ENCODE measurements at regions not wholly inside any gene's neighbourhood (a gene's known extent, or its start where the extent isn't known, plus 50 kb on each side); places are given as distances from the start of the nearest gene placed in this dataset.

DNA sequence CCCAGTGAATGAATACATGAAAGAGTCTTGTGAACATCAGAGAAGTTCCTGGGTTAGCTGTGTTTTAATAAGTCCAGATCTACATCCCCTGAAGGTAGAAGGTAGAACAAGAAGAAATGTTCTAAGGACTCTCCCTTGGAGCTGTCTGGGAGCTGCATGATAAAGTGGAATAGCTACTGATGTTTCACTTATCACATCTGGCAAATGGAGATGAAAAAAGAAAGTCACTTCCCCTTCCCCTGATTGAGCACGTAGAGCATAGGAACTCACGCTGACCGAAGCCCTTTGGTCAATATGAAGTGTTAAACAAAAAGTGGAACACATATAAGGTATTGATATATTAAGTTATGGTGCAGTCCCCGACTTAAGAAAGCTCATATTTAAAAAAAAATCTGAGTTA, 53.2 kb upstream of the PARP1 start:
- no peak for DNase-seq

DNA sequence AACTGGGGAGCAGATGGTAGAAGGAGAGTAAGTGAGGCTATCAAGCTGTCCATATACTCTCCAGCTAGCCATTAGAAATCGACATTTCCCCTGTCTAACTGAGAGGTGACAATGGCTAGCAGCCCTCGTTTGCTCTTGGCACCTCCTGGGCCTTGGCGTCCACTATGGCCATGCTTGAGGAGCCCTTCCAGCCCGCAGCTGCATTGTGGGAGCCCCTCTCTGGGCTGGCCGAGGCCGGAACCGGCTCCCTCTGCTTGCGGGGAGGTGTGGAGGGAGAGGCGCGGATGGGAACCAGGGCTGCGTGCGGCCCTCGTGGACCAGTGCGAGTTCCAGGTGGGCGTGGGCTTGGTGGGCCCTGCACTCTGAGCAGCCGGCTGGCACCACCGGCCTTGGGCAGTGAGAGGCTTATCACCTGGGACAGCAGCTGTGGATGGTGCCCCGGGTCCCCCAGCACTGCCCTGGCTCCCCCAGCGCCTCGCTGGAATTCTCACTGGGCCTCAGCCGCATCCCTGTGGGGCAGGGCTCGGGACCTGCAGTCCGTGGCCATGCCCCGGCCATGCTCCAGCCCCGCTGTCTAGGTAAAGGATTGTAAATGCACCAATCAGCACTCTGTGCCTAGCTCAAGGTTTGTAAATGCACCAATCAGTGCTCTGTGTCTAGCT, 56.2 kb upstream of the PARP1 start:
- no peak for DNase-seq

GRCh38 chr1:226464587-226464971, 56.7 kb upstream of the PARP1 start:
- peak; percentile 26 for DNase-seq

GRCh38 chr1:226466296-226466695, 58.4 kb upstream of the PARP1 start:
- DNase-seq, result peak; percentile 6

DNA sequence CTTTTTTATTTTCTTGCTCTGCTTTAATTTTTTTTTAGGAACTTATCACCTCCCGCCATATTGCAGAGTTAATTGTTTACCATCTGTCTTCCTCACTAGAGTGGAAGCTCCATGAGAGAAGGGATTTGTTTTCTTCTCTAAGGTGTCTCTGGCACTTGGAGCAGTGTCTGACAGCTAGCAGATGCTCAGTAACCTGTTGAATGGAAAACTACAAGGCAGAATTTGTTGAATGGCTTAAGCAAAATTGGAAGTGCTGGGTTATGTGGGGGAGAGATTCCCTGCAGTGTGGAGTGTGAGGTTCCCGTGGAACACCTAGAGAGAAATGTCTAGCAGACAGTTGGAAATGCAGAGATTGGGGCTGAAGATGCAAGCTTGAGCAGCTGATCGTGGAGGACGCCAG, 59.5 kb upstream of the PARP1 start:
- DNase-seq, result no peak

GRCh38 chr1:226470921-226471866, 63.3 kb upstream of the PARP1 start:
- DNase-seq, result no peak

DNA sequence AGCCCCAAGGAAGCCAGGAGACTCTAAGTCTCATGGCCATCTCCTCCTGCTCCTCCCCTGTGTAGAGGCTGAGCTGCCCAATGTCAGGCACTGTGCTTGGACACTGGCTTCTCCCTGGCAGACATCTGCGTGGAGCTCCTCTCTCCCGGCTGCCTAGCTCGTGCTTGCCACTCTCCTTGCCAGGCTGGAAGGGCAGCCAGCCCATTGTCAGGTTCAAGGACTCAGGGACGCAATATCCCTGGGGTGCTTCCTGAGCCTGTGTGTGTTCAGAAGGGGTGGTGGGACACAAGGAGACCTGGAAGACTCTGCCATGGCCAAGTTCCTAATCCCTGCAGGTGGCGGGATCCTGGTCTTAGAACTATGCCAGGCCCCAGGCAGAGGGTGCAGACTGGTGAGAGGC, 65.4 kb upstream of the PARP1 start:
- no peak for DNase-seq

GRCh38 chr1:226474041-226474440, 66.1 kb upstream of the PARP1 start:
- DNase-seq, result no peak

GRCh38 chr1:226474443-226475141, 66.7 kb upstream of the PARP1 start:
- DNase-seq, result no peak

DNA sequence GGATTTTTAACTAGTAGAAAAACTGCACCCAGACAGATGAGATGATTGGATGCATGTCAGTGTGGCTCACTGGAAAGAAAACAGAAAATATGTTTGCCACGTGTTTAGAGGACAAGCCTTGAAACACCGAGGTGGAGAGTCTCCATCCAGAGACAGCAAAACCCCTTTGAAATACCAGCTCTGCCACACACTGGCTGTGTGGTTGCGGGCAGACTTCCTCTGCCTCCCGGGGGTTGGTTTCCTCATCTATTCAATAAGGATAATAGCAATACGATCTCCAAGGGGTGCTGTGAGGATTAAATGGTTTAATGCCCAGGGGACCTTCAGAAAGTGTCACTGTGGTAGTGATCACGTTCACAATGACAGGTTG, 67.2 kb upstream of the PARP1 start:
- no peak for DNase-seq

GRCh38 chr1:226476066-226476465, 68.2 kb upstream of the PARP1 start:
- DNase-seq, result no peak

GRCh38 chr1:226476648-226477319, 68.9 kb upstream of the PARP1 start:
- DNase-seq, result no peak

- no peak for DNase-seq
Measured at GRCh38 chr1:226479474-226479873, 69.1 kb upstream of the STUM start.

DNA sequence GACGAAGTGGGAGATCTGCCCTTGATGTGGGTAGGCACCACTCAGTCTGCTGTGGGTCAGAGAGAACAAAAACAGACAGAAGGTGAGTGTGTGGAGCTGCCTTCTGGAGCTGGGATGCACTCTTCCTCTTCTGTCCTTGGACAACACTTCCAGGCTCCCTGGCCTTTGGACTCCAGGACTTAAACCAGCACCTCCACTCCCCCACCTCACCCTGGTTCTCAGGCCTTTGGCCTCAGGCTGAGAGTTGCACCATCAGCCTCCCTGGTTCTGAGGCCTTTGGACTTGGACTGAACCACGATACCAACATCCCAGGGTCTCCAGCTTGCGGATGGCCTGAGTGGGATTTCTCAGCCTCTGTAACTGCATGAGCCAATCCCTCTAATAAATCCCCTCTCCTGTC, 68.1 kb upstream of the STUM start:
- no peak for DNase-seq

- DNase-seq, result no peak
Measured at GRCh38 chr1:226481133-226481532, 67.4 kb upstream of the STUM start.

DNA sequence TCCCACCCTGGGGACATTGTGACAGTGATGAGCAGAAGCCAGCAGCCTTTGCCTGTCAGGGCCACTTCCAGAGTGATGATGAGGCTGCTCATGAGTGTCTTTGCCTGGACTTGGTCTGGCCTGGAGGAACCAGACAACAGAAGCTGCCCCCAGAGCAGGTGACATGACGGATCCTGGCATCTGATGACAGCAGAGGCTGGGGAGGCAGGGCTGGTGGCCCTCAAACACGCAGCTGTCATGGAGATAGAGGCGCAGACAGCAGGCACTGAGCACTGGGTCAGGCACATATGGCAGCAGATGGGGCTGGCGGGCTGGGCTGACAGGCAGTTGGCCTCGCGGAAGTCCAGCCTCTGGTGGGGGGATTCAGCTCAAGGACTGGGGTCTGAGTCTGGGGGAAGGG, 66.4 kb upstream of the STUM start:
- DNase-seq, result no peak

DNA sequence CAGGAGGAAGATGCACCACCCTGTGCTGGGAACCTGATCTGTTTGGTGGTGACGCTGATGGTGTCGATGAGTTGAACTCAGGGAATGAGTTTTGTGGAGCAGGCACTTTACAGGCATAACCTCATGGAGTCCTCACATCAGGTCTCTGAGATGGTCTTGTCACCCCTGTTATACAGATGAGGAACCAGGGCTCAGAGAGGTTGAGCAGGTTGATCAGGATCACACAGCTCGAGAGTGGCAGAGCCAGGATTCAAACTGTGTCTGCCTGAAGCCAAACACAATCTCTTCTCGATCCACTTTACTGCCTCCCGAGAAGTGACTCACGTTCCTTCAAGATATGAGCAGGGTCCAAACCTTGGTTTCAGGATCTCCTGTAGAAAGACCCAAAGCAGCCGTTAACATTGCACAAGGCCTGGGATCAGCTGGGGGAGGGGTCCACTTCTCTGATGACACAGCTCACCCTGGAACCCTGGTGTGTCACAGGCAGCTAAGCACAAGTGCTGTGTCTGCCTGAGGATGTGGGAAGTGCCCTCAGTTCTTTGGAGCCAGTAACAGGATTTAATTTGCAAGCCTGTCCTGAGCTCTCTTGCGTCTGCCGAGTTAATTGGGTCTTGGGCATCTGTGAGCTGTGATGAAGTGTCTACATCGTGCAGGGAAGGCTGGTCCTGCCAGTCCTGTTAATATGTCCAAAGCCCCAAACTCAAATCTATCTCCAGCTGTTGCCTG, 65.4 kb upstream of the STUM start:
- no peak for DNase-seq

DNA sequence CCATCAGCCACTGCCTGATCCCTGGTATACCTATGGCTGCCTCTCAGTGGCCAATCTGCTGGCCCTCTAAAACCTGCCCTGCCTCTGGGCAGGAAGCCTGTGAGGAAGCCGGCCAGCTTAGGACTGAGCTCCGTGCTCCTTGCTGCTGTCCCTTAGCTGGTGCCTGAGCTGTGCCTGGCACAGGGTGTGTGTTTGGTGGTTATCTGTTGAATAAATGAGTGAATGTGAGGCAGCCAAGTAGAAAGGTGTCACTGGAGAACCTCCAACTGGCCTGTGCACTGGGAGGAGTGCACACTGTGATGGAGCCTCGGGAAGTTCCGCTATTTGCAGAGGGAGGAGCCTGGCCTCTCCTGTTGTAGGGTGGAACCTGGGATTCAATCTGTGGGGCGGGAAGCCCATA, 63.4 kb upstream of the STUM start:
- no peak for DNase-seq

DNA sequence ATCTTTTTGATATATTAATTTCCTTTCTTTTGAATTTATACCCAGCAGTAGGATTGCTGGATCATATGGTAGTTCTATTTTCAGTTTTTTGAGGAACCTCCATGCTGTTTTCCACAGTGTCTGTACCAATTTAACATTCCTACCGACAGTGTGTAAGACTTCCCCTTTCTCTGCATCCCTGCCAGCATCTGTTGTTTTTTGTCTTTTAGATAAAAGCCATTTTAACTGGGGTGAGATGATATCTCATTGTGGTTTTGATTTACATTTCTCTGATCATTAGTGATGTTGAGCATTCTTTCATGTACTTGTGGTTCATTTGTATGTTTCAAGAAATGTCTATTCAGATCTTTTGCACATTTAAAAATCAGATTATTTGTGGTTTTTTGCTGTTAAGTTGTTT, 62.4 kb upstream of the STUM start:
- DNase-seq, result no peak

DNA sequence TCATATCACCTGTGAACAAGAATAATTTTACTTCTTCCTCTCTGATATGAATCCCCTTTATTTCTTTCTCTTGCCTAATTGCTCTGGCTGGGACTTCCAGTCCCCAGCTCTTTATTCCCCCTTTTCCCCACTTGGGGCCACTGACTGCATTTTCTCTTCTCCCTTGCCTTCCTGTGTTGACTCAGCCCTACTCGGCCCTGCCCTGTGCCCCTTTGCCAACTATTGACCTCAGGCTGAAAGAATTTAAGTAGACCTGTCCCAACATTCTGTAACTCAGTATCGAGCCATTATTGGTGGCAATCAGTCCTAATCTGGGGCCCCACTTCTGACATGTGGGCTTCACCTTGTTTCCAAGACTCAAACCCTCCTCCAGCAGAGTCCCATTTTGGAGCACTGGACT, 60.6 kb upstream of the STUM start:
- DNase-seq, result no peak

GRCh38 chr1:226489718-226490425, 58.7 kb upstream of the STUM start:
- no peak for DNase-seq

- DNase-seq, result no peak
Measured at GRCh38 chr1:226490426-226490809, 58.1 kb upstream of the STUM start.
